Activated T-helper 1 cell treated with anti-CD3 and anti-CD28 coated beads, Interleukin-12 subunit alpha, Interleukin-12 subunit beta, Interleukin-2, Interleukin-4 antibody, amounts not matched to agents 30 ng/mL and 10 ng/mL and 1 ng/mL, durations not matched to agents 14 hours and 24 hours and 36 hours (primary cell): ENCODE measurements at regions not wholly inside any gene's neighbourhood (a gene's known extent, or its start where the extent isn't known, plus 50 kb on each side); places are given as distances from the start of the nearest gene placed in this dataset.

Source experiments
- DNase-seq: peaks from one replicate; pipeline ENCODE4 v3.0.0; 2021; ENCODE audit warnings: low spot score
- H3K27ac Mint-ChIP-seq: one replicate; pipeline ENCODE4 v1.8.0; 2021; ENCODE audit warnings: mild to moderate bottlenecking, mixed read lengths
- H3K27me3 Mint-ChIP-seq: one replicate; pipeline ENCODE4 v1.8.0; 2022; ENCODE audit warnings: mild to moderate bottlenecking, moderate library complexity, mixed read lengths; ENCODE audit not compliant: insufficient read depth
- H3K36me3 Mint-ChIP-seq: one replicate; pipeline ENCODE4 v1.8.0; 2021; ENCODE audit warnings: low read depth, mixed read lengths
- H3K4me1 Mint-ChIP-seq: one replicate; pipeline ENCODE4 v1.8.0; 2021; ENCODE audit warnings: low read depth, mixed read lengths
- H3K4me3 Mint-ChIP-seq: one replicate; pipeline ENCODE4 v1.8.0; 2021; ENCODE audit warnings: mild to moderate bottlenecking, moderate library complexity, mixed read lengths
- H3K9me3 Mint-ChIP-seq: one replicate; pipeline ENCODE4 v1.8.0; 2021; ENCODE audit warnings: mixed read lengths
- intact Hi-C: fragments of 100-400 bp; cut with micrococcal nuclease; formaldehyde crosslinking; loops from one replicate; pipeline ENCODE4 v1.15.1; 2024

DNA sequence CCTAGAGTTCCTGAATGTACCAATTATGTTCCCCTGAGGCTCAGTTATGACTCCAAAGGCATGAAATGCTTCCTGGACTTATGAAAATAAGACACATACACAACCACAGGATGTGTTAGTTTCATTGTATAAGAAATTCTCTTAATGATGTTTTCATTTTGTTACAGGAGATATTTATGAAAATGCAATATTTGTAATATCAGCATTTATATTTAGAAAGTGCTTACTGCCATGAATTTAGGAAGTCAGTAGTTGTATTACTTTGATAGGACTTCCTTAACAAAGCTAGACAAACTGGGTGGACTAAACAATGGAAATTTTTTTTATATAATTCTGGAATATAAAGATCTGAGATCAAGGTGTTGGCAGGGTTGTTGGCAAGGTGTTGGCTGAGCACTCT lies 572.1 kb upstream of the IGFBP7 start:
- intact Hi-C loops, result no loop called here
- H3K27ac Mint-ChIP-seq, result no peak overlapping the region
- H3K4me1 Mint-ChIP-seq, result no peaks in the 10 kb centered on the region
- H3K36me3 Mint-ChIP-seq, result no peaks in the 10 kb centered on the region
- DNase-seq, result no peak
- H3K27me3 Mint-ChIP-seq, result no peaks in the 10 kb centered on the region
- H3K9me3 Mint-ChIP-seq, result no peaks in the 10 kb centered on the region
- no peak overlapping the region for H3K4me3 Mint-ChIP-seq

- peaks cover 6% of the 10 kb centered on the region for H3K9me3 Mint-ChIP-seq
- no peak overlapping the region for H3K4me3 Mint-ChIP-seq
- no peak overlapping the region for H3K27ac Mint-ChIP-seq
- intact Hi-C loops, result no loop called here
- no peaks in the 10 kb centered on the region for H3K27me3 Mint-ChIP-seq
- no peaks in the 10 kb centered on the region for H3K36me3 Mint-ChIP-seq
- no peaks in the 10 kb centered on the region for H3K4me1 Mint-ChIP-seq
- no peak for DNase-seq
Measured at GRCh38 chr4:57679969-57680368, 569.8 kb upstream of the IGFBP7 start.

- Mint-ChIP-seq H3K27me3 (no peaks in the 10 kb centered on the region), H3K9me3 (peaks cover 6% of the 10 kb centered on the region), H3K27ac (no peak overlapping the region), H3K4me1 (no peaks in the 10 kb centered on the region), H3K36me3 (no peaks in the 10 kb centered on the region), H3K4me3 (no peak overlapping the region)
- no peak for DNase-seq
- intact Hi-C loops, result no loop called here
Measured at GRCh38 chr4:57676394-57676793, 566.2 kb upstream of the IGFBP7 start.

- Mint-ChIP-seq H3K36me3 (no peaks in the 10 kb centered on the region), H3K9me3 (peaks cover 6% of the 10 kb centered on the region)
- intact Hi-C loops, result no loop called here
Measured at GRCh38 chr4:57672846-57673433, 562.8 kb upstream of the IGFBP7 start.

DNA sequence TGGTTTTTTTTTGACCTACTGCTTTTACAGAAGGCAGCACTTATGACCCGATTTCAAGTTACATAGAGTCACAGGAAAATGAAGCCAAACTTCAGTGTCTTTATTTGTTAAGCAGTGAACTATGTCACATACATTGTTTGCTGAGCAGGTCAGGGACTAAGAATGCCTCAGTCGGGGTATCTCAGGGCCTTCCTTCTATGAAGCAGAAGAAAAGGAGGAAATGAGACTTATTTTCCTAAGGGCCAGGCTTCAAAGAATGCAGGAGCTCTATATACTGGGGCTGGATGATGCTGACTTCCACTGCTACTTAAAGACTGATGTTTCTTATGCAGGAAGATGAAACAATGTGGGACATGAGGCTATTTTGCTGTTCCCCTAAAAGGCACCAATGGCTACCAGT lies 558.4 kb upstream of the IGFBP7 start:
- no peaks in the 10 kb centered on the region for H3K9me3 Mint-ChIP-seq
- no peak for DNase-seq
- no peaks in the 10 kb centered on the region for H3K4me1 Mint-ChIP-seq
- H3K27me3 Mint-ChIP-seq, result no peaks in the 10 kb centered on the region
- H3K27ac Mint-ChIP-seq, result no peak overlapping the region
- H3K36me3 Mint-ChIP-seq, result no peaks in the 10 kb centered on the region
- intact Hi-C loops, result no loop called here
- H3K4me3 Mint-ChIP-seq, result no peak overlapping the region

More at GRCh38 chr4:57672846-57673433, 562.8 kb upstream of the IGFBP7 start:
- Mint-ChIP-seq H3K4me1 (no peaks in the 10 kb centered on the region), H3K4me3 (no peak overlapping the region), H3K27me3 (no peaks in the 10 kb centered on the region), H3K27ac (no peak overlapping the region)
- no peak for DNase-seq

GRCh38 chr4:57665806-57666205 lies 555.6 kb upstream of the IGFBP7 start:
- intact Hi-C loops, result no loop called here
- no peak for DNase-seq
- H3K36me3 Mint-ChIP-seq, result no peaks in the 10 kb centered on the region
- H3K4me3 Mint-ChIP-seq, result no peak overlapping the region
- H3K9me3 Mint-ChIP-seq, result no peaks in the 10 kb centered on the region
- no peaks in the 10 kb centered on the region for H3K27me3 Mint-ChIP-seq
- H3K4me1 Mint-ChIP-seq, result no peaks in the 10 kb centered on the region
- no peak overlapping the region for H3K27ac Mint-ChIP-seq

DNA sequence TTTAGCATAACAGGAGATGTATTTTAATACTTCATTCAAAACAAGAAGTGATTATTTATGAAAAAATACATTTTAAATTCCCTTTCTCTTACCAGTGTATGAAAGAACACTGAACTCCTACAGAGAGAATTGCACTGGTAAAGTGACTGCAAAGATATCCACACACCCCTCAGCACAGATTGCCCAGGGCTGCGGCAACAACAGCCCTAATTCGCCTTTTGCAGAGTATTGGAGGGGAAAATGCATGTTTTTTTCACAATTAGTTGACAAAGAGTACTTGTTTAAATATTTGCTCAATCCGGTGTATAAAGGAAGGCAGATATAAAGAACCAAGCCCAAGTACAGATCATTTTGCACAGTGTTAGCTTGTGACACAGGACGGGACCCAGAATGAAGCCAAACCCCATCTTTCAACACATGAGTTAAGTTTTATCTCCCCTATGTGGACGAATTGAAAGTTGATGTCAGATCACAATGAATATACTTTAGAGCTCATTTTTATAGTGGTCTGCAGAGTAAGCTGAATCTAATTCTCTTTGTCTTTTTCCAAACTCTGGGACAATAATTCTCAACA lies 551.4 kb upstream of the IGFBP7 start:
- no peaks in the 10 kb centered on the region for H3K36me3 Mint-ChIP-seq
- no peak overlapping the region for H3K27ac Mint-ChIP-seq
- intact Hi-C loops, result no loop called here
- DNase-seq, result no peak
- H3K4me3 Mint-ChIP-seq, result no peak overlapping the region
- no peaks in the 10 kb centered on the region for H3K9me3 Mint-ChIP-seq
- no peaks in the 10 kb centered on the region for H3K27me3 Mint-ChIP-seq
- H3K4me1 Mint-ChIP-seq, result no peaks in the 10 kb centered on the region

DNA sequence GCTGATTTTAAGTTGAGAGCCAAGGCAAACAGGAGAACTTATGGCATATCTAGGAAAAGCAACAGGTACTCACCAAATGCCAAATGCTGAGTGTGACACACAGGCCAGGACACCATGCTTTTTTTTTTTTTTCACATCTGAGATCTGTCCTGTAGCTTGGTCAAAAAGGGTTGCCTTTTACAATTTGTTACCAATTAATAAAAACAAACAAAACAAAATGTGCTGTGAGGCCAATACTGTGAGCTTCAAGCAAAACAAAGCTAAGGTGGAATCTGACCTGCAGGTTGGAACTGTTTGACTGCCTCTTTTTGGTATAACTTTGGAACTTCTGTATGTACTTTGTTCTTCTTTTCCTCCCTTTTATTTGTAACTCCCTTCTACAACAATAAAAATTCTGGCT lies 548.5 kb upstream of the IGFBP7 start:
- DNase-seq, result no peak
- no peak overlapping the region for H3K27ac Mint-ChIP-seq
- no peaks in the 10 kb centered on the region for H3K36me3 Mint-ChIP-seq
- no peaks in the 10 kb centered on the region for H3K27me3 Mint-ChIP-seq
- H3K4me1 Mint-ChIP-seq, result no peaks in the 10 kb centered on the region
- intact Hi-C loops, result no loop called here
- no peak overlapping the region for H3K4me3 Mint-ChIP-seq
- H3K9me3 Mint-ChIP-seq, result no peaks in the 10 kb centered on the region

- DNase-seq, result no peak
- Mint-ChIP-seq H3K9me3 (no peaks in the 10 kb centered on the region), H3K27me3 (no peaks in the 10 kb centered on the region), H3K27ac (no peak overlapping the region), H3K4me3 (no peak overlapping the region), H3K4me1 (no peaks in the 10 kb centered on the region), H3K36me3 (no peaks in the 10 kb centered on the region)
- intact Hi-C loops, result no loop called here
Measured at GRCh38 chr4:57658188-57658587, 548.0 kb upstream of the IGFBP7 start.

- intact Hi-C loops, result no loop called here
- H3K9me3 Mint-ChIP-seq, result no peaks in the 10 kb centered on the region
- no peaks in the 10 kb centered on the region for H3K27me3 Mint-ChIP-seq
- no peaks in the 10 kb centered on the region for H3K36me3 Mint-ChIP-seq
- no peak overlapping the region for H3K4me3 Mint-ChIP-seq
- DNase-seq, result no peak
- H3K27ac Mint-ChIP-seq, result no peak overlapping the region
- H3K4me1 Mint-ChIP-seq, result no peaks in the 10 kb centered on the region
Measured at GRCh38 chr4:57655342-57655741, 545.2 kb upstream of the IGFBP7 start.

- Mint-ChIP-seq H3K27ac (no peak overlapping the region), H3K9me3 (no peaks in the 10 kb centered on the region), H3K4me1 (no peaks in the 10 kb centered on the region), H3K27me3 (no peaks in the 10 kb centered on the region), H3K36me3 (no peaks in the 10 kb centered on the region), H3K4me3 (no peak overlapping the region)
- intact Hi-C loops, result no loop called here
- no peak for DNase-seq
Measured at GRCh38 chr4:57652779-57653178, 542.6 kb upstream of the IGFBP7 start.

- no peaks in the 10 kb centered on the region for H3K36me3 Mint-ChIP-seq
- no peaks in the 10 kb centered on the region for H3K9me3 Mint-ChIP-seq
- DNase-seq, result no peak
- no peak overlapping the region for H3K4me3 Mint-ChIP-seq
- H3K27me3 Mint-ChIP-seq, result no peaks in the 10 kb centered on the region
- H3K27ac Mint-ChIP-seq, result no peak overlapping the region
- intact Hi-C loops, result no loop called here
- H3K4me1 Mint-ChIP-seq, result no peaks in the 10 kb centered on the region
Measured at GRCh38 chr4:57640391-57641100, 530.4 kb upstream of the IGFBP7 start.

- no peaks in the 10 kb centered on the region for H3K27me3 Mint-ChIP-seq
- H3K4me1 Mint-ChIP-seq, result no peaks in the 10 kb centered on the region
- H3K36me3 Mint-ChIP-seq, result no peaks in the 10 kb centered on the region
- no peak for DNase-seq
- H3K9me3 Mint-ChIP-seq, result no peaks in the 10 kb centered on the region
- H3K4me3 Mint-ChIP-seq, result no peak overlapping the region
- intact Hi-C loops, result no loop called here
- no peak overlapping the region for H3K27ac Mint-ChIP-seq
Measured at GRCh38 chr4:57639561-57640382, 529.6 kb upstream of the IGFBP7 start.
